AG09319 (cell line): ENCODE measurements at regions not wholly inside any gene's neighbourhood (a gene's known extent, or its start where the extent isn't known, plus 50 kb on each side); places are given as distances from the start of the nearest gene placed in this dataset.

Source experiments
- DNase-seq: peaks from one replicate; pipeline ENCODE4 v3.0.0-alpha.2; 2010; ENCODE audit warnings: low read depth; ENCODE audit errors: extremely low read depth
- CTCF ChIP-seq: IDR thresholded peaks from 2 replicates; pipeline ENCODE4 v1.5.1; 2011; ENCODE audit warnings: low read depth, mild to moderate bottlenecking, inconsistent platforms, low read length, moderate library complexity

- no peak for DNase-seq
- no peak for TF ChIP-seq CTCF
These were observed 79.6 kb downstream of the SOX2 start for GRCh38 chr3:181791056-181791955.

DNA sequence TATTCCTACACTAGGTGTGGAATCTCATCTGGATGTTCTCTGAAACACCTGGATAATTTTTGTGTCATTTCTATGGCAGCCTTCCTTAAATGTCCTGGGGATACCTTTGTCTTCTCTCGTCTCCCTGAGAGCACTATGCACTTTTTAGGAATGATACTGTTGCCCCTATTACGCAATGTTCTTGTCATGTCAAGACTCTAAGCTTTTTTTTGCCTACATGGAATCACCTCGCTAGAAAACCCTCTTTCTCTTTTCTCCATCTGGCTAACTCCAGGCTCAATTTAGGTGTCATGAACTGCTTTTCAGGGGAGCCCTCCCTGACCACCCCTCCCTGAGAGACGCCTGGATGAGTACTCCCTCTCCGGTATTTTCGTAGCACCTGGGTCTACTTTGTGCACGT, 81.3 kb downstream of the SOX2 start:
- TF ChIP-seq CTCF = no peak
- no peak for DNase-seq

DNA sequence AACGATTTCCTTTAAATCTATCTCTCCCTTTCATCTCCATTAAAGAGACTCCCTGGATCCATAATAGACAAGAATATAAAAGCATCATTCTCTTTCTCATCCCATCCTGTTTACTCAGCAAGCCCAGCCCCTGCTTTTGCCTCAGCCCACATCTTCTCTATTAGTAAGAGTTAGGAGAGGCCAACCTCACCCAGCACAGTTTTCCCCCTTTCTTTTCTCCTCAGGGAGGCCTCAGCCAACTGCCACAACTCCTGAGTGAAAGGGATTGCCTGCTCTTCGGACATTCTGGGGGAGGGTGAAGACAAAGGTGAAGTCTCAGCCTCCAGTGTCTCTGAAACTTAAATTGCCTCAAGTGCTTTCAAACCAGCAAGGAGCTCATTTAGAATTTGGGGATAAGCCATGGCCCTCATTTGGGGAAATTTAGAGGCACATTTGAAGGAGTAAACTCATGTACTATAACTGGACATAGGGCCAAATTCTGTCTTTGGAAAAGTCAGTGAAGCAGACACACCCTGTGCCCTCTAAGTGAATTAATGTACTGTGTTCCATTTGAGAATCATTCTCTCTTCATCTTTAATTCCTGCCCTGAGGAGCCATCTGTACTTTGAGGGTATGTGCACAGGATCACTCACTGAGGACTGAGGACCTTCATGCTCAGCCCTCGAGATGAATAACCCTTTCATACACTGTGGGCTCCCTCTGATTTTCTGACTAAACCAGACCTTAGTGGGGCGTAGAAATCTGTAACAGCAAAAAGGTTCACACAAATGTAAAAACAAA, 82.5 kb downstream of the SOX2 start:
- TF ChIP-seq CTCF = no peak
- no peak for DNase-seq

DNA sequence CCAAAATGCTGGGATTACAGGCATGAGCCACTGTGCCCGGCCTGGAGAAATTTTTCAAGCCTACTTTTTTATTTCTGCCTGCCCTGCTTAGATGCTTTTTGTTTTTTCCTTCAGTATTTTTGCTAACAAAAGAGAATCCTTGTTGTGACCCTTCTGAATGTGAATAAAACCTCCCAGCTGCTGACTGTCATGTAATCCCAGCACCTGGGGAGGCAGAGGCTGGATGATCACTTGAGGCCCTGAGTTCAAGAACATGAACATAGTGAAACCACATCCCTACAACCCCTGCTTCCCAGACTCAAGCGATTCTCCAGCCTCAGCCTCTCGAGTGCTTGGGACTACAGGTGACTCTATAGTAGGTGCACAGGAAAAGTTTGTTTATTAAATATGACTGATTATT, 84.9 kb downstream of the SOX2 start:
- no peak for DNase-seq
- TF ChIP-seq CTCF = no peak

DNA sequence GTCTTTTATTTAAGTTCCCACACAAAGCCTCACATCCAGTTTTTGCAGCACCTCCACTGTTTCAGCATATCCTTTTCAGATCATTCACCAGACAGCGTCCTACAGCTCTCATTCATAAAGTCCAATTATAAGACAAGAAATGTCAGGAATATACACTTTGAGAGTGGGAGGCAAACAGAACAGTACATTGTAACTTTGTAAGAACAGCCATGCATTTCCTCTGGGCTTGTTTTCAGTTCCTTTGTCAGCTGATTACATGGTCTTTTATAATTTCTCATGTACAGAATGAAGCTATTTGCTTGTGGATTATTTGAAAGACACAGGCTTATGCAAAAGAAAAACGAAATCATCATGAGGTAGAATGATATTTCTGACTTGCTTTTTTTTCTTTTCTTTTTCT, 85.7 kb downstream of the SOX2 start:
- no peak for TF ChIP-seq CTCF
- DNase-seq = no peak

DNA sequence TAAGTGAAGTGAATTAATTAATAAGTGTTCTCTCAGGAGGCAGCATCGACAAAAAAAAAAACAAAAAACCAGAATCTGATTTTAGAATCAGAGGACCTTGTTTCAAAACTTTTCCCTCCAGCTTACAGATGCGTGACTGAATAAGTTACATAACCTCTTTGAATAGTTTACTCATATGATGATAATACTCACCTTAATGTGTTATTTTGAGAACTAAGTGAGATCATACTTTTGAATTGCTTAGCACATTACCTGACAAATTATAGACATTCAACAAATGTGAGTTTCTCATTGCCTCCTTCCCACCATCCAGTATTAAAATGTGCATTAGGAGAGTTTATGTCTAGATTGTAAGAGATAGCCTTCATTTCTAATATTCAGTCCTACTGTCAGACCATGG, 94.0 kb downstream of the SOX2 start:
- DNase-seq = no peak
- TF ChIP-seq CTCF = no peak

GRCh38 chr3:181808053-181808452, 96.3 kb downstream of the SOX2 start:
- DNase-seq = no peak
- no peak for TF ChIP-seq CTCF
